PFSK-1 (cell line): ENCODE measurements at regions not wholly inside any gene's neighbourhood (a gene's known extent, or its start where the extent isn't known, plus 50 kb on each side); places are given as distances from the start of the nearest gene placed in this dataset.

ENCODE experiments used
- FOXP2 ChIP-seq: optimal IDR thresholded peaks from 2 replicates; pipeline ENCODE3; 2011; ENCODE audit warnings: borderline replicate concordance, control low read depth, inconsistent platforms; ENCODE audit not compliant: insufficient read depth; ENCODE audit errors: extremely low read length, extremely low read depth
- POLR2AphosphoS5 ChIP-seq: IDR thresholded peaks from 2 replicates; pipeline ENCODE4 v1.6.1; 2012; ENCODE audit warnings: low read depth, mild to moderate bottlenecking, control low read depth, low read length, moderate library complexity
- REST ChIP-seq, 2 experiments: IDR thresholded peaks; 2 replicates each; pipeline versions ENCODE4 v1.6.1 to v1.8.0; 2011 to 2012; ENCODE audit warnings: low read depth in 2 of 2, low read length in 2 of 2, control low read depth in 1 of 2, inconsistent platforms in 1 of 2, mild to moderate bottlenecking in 1 of 2, moderate library complexity in 1 of 2; ENCODE audit not compliant: insufficient read depth in 1 of 2
- SIN3A ChIP-seq: IDR thresholded peaks from 2 replicates; pipeline ENCODE4 v1.6.1; 2012; ENCODE audit warnings: mild to moderate bottlenecking, low read length, moderate library complexity, borderline replicate concordance; ENCODE audit not compliant: insufficient read depth
- TAF1 ChIP-seq: IDR thresholded peaks from 2 replicates; pipeline ENCODE4 v1.6.1; 2012; ENCODE audit warnings: low read length, control low read depth, borderline replicate concordance; ENCODE audit not compliant: insufficient read depth

DNA sequence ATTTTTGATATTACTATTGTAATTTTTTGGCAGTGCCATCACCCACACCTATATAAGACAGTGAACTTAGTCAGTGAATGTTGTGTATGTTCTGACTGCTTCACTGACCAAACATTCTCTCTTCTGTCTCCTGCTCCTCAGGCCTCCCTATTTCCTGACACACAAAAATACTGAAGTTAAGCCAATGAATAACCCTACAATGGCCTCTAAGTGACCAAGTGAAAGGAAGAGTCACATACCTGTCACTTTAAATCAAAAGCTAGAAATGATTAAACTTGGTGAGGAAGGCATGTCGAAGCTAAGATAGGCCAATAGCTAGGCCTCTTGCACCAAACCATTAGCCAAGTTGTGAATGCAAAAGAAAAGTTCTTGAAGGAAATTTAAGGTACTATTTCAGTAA lies 151.9 kb downstream of the RND3 start:
- TF ChIP-seq TAF1 (no peak), POLR2AphosphoS5 (no peak), FOXP2 (no peak), REST (IDR thresholded peaks at IDR 0.05; ENCODE audit: insufficient read depth in 1 of 2, low read depth in 2 of 2, low read length in 2 of 2) (no peak), SIN3A (no peak)

DNA sequence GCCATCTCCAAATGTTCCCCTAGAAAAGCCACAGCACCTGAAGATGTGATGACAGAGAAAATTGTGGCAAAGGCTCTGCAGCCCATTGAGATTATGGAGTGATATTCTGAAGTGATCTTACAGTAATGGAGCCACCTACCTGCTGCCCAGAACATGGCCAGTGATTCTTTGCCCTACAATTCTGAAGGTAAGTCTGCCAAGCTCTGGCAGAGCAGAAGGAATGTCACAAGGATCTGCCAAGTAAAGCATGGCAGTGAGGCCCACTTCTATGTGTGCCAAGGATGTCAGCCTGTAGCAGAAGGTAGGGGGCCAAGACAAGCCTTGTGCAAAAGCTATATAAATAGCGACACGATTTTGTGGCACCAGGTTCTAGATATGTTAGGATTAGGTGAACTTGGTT lies 155.1 kb downstream of the RND3 start:
- TF ChIP-seq POLR2AphosphoS5 (no peak), SIN3A (no peak), REST (IDR thresholded peaks at IDR 0.05; ENCODE audit: insufficient read depth in 1 of 2, low read depth in 2 of 2, low read length in 2 of 2) (no peak), TAF1 (no peak)

DNA sequence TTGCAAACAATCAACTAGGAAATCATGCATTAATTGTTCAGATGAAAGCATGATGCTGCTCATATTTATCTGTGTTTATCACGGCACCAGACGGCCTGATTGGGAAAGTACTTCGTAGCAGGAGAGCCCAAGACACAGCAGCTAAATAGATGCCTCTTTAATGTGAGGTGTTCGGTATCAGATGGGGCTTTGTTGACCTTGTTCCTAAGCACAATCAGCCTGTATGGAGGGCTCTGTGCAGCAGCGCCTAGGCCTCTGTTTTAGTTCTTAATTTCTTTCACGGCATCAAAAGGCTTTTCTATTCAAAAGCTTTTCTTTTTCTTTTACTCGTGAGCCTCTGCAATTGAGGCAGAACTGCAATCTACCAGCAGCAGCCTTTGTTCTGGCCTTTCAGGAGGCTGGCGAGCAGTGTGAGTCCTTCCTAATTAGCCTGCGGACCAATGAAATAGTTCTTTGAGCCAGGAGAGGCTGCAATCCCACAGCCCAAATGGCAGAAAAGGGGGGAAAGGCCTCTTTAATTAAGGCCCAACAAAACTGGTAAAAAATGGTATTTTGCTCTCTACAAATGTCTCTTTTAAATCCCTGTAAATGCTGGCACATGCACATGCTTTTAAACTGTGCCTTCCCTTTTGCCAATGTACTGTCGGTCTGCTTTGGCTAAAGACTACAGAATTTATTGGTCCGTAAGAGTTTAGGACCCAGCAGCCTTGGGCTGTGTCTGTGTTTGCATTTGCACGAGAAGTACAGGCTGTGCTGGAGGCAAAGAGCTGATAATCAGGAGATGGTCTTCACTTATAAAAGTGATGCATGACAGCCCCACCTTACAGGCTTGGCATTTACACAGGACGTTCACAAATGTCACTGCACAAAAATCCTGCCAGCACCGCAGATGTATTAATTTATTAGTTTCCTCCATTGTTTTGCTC lies 159.6 kb downstream of the RND3 start:
- no peak for TF ChIP-seq TAF1
- TF ChIP-seq POLR2AphosphoS5 = no peak
- TF ChIP-seq SIN3A = no peak

GRCh38 chr2:150325656-150326314 lies 161.7 kb downstream of the RND3 start:
- TF ChIP-seq POLR2AphosphoS5 (no peak), TAF1 (no peak)

GRCh38 chr2:150320608-150321007 lies 166.9 kb downstream of the RND3 start:
- TF ChIP-seq POLR2AphosphoS5 = no peak
- no peak for TF ChIP-seq REST (IDR thresholded peaks at IDR 0.05; ENCODE audit: insufficient read depth in 1 of 2, low read depth in 2 of 2, low read length in 2 of 2)
- no peak for TF ChIP-seq FOXP2
- no peak for TF ChIP-seq SIN3A
- no peak for TF ChIP-seq TAF1

DNA sequence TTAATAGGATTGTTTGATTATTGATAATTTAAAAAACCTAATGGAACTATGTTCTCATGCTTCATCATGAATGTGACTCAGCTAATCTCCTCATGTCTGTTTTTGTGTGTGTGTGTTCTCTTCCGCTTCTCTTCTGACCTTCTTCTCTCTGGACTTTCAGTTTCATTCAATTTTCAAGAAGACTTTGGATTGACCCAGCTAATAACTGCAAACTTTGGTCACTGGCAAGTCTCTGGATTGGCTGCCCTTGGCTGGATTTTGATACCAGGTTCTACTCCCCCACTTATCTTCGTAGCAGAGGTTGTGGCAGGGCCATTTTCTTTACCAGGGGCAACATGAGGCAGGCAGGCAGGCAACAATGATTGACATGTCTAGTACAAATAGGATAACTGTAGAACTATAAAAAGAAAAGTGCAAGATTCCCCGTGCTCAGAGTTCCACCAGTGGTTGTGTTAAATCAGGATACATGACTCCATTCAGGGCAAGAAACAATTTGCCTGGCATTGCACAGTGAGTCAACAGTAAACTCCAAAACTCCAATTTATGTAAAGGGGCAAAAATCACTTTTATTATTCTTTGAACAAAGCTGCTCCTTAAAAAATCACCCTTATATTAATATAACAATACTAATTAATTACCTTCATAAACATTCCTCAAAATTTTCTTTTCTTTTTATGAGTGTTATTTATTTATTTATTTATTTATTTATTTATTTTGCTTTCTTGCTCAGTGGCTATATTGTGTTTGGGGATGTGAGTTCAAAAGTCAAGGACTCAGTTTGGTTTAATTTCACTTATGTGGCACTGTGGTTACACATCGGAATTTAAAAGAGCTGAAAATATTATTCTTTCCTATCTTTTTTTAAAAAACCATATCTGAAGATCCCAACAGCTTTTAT lies 167.6 kb downstream of the RND3 start:
- TF ChIP-seq POLR2AphosphoS5 = no peak
- TF ChIP-seq TAF1 = no peak
